MM.1S (cell line): ENCODE measurements at regions not wholly inside any gene's neighbourhood (a gene's known extent, or its start where the extent isn't known, plus 50 kb on each side); places are given as distances from the start of the nearest gene placed in this dataset.

ENCODE experiments used
- CTCF ChIP-seq: fragments of 300-600 bp; sonication (generic); IDR thresholded peaks from 2 replicates; pipeline ENCODE4 v1.5.1; 2016; ENCODE audit warnings: antibody characterized with exemption, low read length, mixed read lengths
- EZH2 ChIP-seq: fragments of 300-600 bp; sonication (generic); optimal IDR thresholded peaks from 2 replicates; pipeline ENCODE3; 2017; ENCODE audit warnings: low read depth, mild to moderate bottlenecking, antibody characterized with exemption, low read length, mixed read lengths
- EZH2phosphoT487 ChIP-seq: fragments of 300-600 bp; sonication (generic); IDR thresholded peaks from 2 replicates; pipeline ENCODE4 v1.6.1; 2018; ENCODE audit warnings: antibody characterized with exemption, low read length

GRCh38 chr5:130479045-130479804 is 575.0 kb downstream of the CHSY3 start:
- no peak for TF ChIP-seq CTCF
- TF ChIP-seq EZH2 = no peak
- TF ChIP-seq EZH2phosphoT487 = no peak
